ENCODE measurements at regions not wholly inside any gene's neighbourhood (a gene's known extent, or its start where the extent isn't known, plus 50 kb on each side); places are given as distances from the start of the nearest gene placed in this dataset.

- H2AK5ac ChIP-seq (ENCODE audit: low read depth, low read length): no peak overlapping the region
- H2AK9ac ChIP-seq (replicated peaks; ENCODE audit: low read depth, low read length, poor library complexity): no peak overlapping the region
- no peak overlapping the region for H2AFZ ChIP-seq (replicated peaks; ENCODE audit: low read length, poor library complexity)
- no peak overlapping the region for H3K4me2 ChIP-seq (ENCODE audit: low read depth, low read length)
- intact Hi-C loops (cut with micrococcal nuclease) (no loop called here), in situ Hi-C loops (cut with MboI; ENCODE audit: low sequenced_read_pairs) (no loop called here), dilution Hi-C loops (cut with HindIII; ENCODE audit: low sequenced_read_pairs, unreplicated experiment) (no loop called here)
- ChIA-PET POLR2A (ENCODE audit: unreplicated experiment) (no interaction called here), CTCF (no interaction called here)
- no peak overlapping the region for H4K5ac ChIP-seq (ENCODE audit: low read depth, low read length)
- no peak overlapping the region for H2BK15ac ChIP-seq (ENCODE audit: low read depth, low read length)
- H2BK20ac ChIP-seq (ENCODE audit: low read depth, low read length): no peak overlapping the region
- H3K36me3 ChIP-seq (ENCODE audit: control insufficient read depth, insufficient read depth, low read length): no peaks in the 10 kb centered on the region
- H3K9ac ChIP-seq (ENCODE audit: low read depth, low read length): no peak overlapping the region
- no peaks in the 10 kb centered on the region for H3K9me3 ChIP-seq (ENCODE audit: control insufficient read depth, insufficient read depth, low read length)
- no peak for DNase-seq
- no peak overlapping the region for H3K14ac ChIP-seq (replicated peaks; ENCODE audit: low read depth, low read length)
- no peaks in the 10 kb centered on the region for H3K79me1 ChIP-seq (ENCODE audit: low read depth in 1 of 2, low read length in 2 of 2)
- TF ChIP-seq BHLHE40 (IDR thresholded peaks at IDR 0.05; ENCODE audit: low read depth, low read length) (no peak), NFE2L2 (IDR thresholded peaks at IDR 0.05; ENCODE audit: low read depth, low read length) (no peak), SMC3 (IDR thresholded peaks at IDR 0.05; ENCODE audit: low read depth, low read length) (no peak), MXI1 (IDR thresholded peaks at IDR 0.05; ENCODE audit: borderline replicate concordance, low read depth, low read length) (no peak), FOS (IDR thresholded peaks at IDR 0.05; ENCODE audit: low read depth, low read length) (no peak), MAZ (IDR thresholded peaks at IDR 0.05; ENCODE audit: borderline replicate concordance, low read depth, low read length) (no peak), CEBPB (IDR thresholded peaks at IDR 0.05; ENCODE audit: low read depth, low read length) (no peak), CTCF (conservative IDR thresholded peaks at IDR 0.05; ENCODE audit: low read depth, low read length) (no peak), RAD21 (IDR thresholded peaks at IDR 0.05; ENCODE audit: low read length) (no peak), RFX5 (IDR thresholded peaks at IDR 0.05; ENCODE audit: low read depth, low read length) (no peak), MAFK (IDR thresholded peaks at IDR 0.05; ENCODE audit: low read depth, low read length) (no peak), ELK1 (IDR thresholded peaks at IDR 0.05; ENCODE audit: borderline replicate concordance, low read depth, low read length) (no peak), USF2 (IDR thresholded peaks at IDR 0.05; ENCODE audit: low read depth, low read length) (no peak)
- no TSS peak for BruUV-seq (replicated peaks)
- no peak for ATAC-seq (ENCODE audit: low read depth)
- H2BK5ac ChIP-seq (ENCODE audit: low read depth, low read length, poor library complexity, severe bottlenecking): no peak overlapping the region
- H4K20me1 ChIP-seq (ENCODE audit: insufficient read depth, low read length): no peaks in the 10 kb centered on the region
- H3K4ac ChIP-seq (ENCODE audit: low read depth, low read length): no peak overlapping the region
- H3K9me1 ChIP-seq (ENCODE audit: insufficient read depth, low read length): no peaks in the 10 kb centered on the region
- no CpG with 5 or more reads among the region's 2 CpGs for WGBS, 2 experiments (ENCODE audit: extremely low coverage in 2 of 2, insufficient read length in 1 of 2)
- H3K27ac ChIP-seq (ENCODE audit: insufficient read depth, low read length): no peak overlapping the region
- H3K4me1 ChIP-seq (ENCODE audit: control insufficient read depth, insufficient read depth, low read length): no peaks in the 10 kb centered on the region
- H4K91ac ChIP-seq (ENCODE audit: insufficient read depth, low read depth, low read length): no peak overlapping the region
- no peak overlapping the region for H3K18ac ChIP-seq (ENCODE audit: low read depth, low read length)
- H3K23ac ChIP-seq (ENCODE audit: low read depth, low read length): no peak overlapping the region
- H2BK120ac ChIP-seq (ENCODE audit: low read depth, low read length): no peak overlapping the region
- H3K4me3 ChIP-seq (ENCODE audit: insufficient read depth, low read depth, low read length): no peak overlapping the region
- H4K8ac ChIP-seq (ENCODE audit: low read depth in 2 of 2, low read length in 2 of 2): no peak overlapping the region
- H3K56ac ChIP-seq (ENCODE audit: extremely low read depth, insufficient read depth, low read length): no peak overlapping the region
- H3K27me3 ChIP-seq (ENCODE audit: control insufficient read depth, insufficient read depth, low read length): no peaks in the 10 kb centered on the region
Measured at GRCh38 chr3:166191411-166191810, 354.2 kb upstream of the BCHE start.

Data from IMR-90 (cell line).